Stimulated activated CD4-positive, alpha-beta T cell treated with anti-CD3 and anti-CD28 coated beads, TNF-alpha, amount 100 ng/mL, for 4 hours (primary cell): ENCODE measurements at regions not wholly inside any gene's neighbourhood (a gene's known extent, or its start where the extent isn't known, plus 50 kb on each side); places are given as distances from the start of the nearest gene placed in this dataset.
"Not testable (repeated sequence)": the region's sequence is repeated elsewhere in the genome, so short reads cannot be mapped to it uniquely, and the experiment has no call there.

ENCODE experiments used
- DNase-seq, 3 experiments: peaks; one replicate each; pipeline ENCODE4 v3.0.0-alpha.2; 2020; ENCODE audit warnings: low read depth in 3 of 3

DNA sequence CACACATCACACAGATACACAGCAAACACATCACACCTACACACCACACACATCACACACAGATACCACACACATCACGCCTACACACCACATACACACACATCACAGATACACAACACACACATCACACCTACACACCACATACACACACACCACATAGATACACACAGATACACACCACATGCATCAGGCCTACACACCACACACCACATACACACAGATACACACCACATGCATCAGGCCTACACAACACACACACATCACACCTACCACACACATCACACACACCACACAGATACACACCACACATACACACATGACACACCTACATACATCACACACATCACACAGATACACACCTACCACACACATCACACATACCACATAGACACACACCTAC lies 158.8 kb downstream of the NDUFA10 start:
- DNase-seq, result no peak

DNA sequence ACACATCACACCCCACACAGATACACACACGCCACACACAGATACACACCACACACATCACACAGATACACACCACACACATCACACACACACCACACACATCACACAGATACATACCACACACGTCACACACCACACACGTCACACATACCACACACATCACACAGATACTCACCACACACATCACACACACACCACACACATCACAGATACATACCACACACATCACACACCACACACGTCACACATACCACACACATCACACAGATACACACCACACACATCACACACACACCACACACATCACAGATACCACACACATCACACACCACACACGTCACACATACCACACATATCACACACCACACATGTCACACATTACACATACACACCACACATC lies 159.3 kb downstream of the NDUFA10 start:
- DNase-seq, result not testable (repeated sequence)

DNA sequence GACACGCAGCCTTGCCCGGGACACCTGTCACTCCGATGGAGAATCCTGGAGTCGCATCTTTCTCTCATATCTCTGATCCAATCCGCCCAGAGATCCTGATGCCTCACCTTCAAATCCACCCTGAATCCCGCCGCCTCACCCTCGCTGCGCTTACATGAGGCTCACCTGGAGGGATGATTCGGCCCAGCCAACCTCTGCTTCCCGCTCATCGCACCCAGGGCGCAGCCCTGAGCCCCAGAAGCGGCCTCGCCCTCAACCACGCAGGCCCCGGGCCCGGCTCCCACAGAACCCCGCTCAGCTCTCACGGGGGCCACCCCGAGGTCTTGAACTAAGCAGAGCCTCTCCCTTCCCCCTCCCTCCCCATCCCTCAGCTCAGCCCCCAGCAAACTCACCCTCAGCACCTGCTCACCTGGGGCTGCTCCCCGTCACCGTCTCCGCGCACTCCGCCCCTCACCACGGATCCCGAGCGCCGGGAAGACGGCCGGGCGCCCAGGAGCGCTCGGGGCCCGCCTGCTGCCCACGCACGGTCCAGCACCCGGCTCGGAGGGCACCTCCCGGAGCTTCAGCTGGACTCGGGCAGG lies 160.0 kb downstream of the NDUFA10 start:
- DNase-seq, result no peak

DNA sequence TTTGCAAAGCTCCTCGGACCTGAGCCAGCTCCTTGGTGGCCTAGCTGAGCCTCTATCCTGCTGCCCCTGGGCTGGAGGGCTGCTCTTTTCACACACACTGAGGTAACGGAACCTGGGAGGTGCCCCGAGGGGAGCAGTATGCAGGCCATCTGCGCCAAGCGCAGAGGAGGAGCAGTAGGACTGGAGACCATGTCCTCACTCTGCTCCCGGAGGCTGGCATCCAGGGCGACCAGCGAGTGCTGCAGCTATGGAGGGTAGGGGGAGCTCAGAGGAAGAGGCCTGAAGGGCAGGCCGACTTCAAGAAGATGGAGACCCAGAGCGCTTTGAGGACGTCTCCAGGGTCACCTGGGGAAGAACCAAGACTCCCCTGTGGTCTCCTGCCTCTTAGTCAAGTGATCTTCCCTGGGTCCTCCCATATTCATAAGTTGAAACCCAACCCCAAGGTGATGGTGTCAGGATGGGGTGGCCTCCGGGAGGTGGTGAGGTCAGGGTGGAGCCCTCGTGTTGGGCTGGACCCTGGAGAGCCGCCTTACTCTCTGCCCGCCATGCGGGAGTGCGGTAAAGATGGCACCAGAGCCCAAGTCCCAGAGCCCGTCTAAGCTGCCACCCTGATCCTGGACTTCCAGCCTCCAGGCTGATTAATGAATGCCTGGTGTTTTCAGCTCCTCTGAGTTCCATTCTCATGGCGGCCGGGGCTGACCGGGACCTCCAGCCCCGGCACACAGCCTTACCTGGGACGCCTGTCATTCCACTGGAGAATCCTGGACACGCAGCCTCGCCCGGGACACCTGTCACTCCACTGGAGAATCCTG lies 160.7 kb downstream of the NDUFA10 start:
- DNase-seq, result no peak

DNA sequence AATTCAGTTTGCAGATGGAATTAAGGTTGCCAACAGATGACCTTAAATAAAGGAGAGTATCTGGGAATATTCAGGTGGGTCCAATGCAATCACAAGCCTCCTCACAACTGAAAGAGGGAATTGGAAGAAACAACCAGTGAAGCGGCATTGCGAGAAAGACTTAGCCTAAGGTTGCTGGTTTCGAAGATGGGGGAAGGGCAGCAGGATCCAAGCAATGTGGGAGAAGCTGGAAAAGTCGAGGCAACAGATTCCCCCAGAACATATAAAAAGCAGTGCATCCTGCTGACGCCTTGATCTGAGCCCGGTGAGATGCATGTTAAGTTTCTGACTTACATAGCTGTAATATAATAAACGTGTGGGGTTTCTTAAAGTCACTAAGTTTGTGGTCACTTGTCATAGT lies 162.5 kb downstream of the NDUFA10 start:
- no peak for DNase-seq

DNA sequence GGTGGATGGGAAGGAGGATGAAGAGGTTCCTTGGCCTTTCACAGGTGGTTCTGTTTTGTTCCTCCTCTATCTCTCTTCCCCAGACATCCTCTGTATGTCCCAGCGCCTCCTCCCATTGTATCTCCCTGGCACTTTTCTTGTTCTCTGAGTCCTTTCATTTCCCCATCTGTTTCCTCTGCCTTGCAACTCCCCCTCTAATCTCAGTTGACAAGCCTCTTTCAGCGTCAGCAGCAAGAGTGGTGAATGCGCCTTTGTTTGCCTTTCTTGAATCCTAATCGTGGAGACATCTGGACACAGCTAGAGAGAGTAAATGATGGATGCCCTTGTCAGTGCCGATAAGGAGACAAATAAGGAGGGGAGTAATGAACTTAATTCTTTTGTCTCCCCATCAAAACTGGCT lies 167.0 kb downstream of the NDUFA10 start:
- DNase-seq, result no peak

DNA sequence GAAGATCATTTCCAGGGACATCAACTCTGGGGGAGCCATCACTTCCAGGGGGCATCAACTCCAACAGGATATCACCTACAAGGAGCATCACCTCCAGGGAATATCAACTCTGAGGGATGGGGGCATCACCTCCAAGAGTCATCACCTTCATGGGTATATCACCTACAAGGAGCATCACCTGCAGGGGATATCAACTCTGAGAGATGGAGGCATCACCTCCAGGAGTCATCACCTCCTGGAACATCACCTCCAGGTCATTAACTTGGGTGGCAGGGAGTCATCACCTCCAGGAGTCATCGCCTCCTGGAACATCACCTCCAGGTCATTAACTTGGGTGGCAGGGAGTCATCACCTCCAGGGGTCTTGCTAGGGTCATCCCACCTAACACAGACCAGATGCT lies 167.6 kb downstream of the NDUFA10 start:
- DNase-seq, result no peak

DNA sequence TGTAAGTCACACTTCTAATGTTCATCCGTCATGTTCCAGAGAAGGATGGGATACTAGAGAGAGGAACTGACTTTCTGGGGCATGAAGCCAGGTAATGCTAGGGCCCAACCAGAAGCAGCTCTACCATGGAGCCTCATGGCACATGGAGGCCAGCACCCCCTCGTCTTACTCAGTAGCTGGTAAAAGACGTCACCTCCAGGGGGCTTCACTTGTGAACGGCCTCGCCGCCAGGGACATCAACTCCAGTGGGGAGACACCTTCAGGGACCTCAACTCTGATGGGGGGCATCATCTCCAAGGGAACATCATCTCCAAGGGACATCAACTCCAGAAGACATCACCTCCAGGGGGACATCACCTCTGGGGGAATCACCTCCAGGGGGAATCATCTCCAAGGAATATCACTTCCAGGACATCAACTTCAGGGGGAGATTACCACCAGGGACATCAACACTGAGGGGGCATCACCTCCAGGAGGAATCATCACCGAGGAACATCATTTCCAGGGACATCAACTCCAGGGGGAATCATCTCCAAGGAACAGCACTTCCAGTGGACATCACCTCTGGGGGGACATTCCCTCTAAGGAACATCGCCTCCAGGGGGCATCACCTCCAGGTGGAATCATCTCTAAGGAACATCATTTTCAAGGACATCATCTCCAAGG lies 168.4 kb downstream of the NDUFA10 start:
- no peak for DNase-seq

DNA sequence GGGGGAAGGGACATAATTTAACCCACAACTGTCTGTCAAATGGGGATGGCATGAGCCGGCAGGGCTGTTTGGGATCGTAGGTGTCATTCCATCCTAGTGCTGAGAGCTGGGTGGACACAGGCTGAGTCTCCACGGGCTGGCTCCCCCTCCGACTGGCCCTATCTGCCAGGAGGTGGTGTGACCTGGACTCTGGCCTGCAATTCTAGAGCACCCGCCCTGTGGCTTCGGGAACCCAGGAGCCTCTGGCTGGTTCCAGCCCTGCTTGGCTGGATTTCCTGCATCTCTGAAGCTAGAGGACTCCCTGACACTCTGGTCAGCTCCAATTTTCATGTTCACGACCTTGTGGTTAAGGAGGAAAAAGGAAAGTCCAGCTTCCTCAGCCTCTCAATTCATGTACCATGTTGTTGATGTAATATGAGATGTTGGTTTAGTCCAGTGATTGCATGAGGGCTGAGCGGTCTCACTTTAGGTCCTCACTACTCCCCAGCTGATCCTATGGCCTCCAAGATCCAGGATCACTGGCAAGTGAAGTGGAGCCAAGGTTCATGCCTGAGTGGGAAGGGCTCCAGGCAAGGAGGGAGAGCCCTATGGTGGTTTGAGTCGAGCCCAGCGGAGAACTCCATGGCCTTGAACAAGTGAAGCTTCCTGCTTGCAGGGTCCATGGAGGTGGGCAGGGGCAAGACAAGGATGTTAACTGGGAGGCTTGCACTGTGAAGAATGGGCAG lies 169.1 kb downstream of the NDUFA10 start:
- no peak for DNase-seq

DNA sequence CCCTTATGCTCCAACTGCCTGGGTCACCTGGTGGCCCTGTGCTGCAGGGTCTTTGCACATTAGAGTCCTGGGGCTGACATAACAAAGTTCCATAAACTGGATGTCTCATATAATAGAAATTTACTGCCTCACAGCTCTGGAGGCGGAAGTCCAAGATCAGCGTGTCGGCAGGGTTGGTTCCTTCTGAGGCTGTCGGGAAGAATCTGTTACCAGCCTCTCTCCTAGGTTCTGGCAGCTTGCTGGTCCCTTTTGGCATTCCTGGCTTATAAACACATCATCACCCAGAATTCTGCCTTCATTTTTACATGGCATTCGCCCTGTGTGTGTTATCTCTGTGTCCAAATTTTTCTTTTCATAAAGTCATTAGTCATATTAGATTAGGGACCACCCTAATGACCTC lies 170.5 kb downstream of the NDUFA10 start:
- DNase-seq, result no peak

DNA sequence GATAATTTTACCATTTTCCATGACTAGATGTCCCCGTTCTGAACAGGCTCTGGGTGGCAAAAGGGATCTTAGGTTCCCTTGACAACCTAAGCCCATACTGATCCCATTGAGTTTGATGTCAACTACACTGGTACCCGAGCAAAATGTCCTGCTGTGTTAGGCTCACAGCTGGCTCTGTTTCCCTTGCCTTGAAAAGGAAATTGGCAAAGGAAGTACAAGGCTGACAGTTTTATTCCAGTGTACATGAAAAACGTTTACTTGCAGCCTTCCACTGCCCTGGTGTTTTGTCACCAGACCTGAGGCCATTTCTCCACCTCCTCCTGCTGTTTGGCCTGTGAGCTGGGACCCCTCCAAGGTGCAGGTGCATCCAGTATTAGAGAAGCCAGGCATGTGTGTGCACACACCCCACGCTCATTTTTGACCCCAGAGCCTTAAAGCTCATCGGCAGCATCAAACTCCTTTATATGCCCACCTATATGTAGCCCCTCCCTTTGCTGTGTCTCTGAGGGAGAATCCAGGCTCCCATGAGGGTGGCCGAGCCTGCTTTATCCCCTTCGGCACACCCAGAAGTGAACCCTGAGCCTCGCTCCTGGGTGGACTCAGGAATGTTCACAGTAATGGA lies 171.3 kb downstream of the NDUFA10 start:
- no peak for DNase-seq

DNA sequence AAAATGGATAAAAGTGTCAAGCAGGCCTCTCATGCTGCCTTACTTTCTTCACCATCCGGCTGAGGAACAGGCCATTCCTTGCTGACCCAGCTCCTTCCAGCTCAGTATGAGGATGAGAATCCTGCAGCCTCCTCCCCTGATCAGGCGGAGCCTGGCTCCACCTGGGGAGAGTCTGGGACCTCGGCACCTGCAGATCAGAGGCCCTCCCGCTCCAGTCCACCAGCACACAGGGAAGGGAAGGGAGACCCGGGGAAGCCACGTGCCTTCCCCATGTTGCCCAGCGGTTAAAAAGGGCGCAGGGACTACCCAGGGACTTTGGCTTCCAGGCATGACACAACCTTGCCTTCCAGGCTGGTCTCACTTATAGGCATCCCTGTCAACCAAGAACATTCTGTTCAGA lies 172.0 kb downstream of the NDUFA10 start:
- no peak for DNase-seq

DNA sequence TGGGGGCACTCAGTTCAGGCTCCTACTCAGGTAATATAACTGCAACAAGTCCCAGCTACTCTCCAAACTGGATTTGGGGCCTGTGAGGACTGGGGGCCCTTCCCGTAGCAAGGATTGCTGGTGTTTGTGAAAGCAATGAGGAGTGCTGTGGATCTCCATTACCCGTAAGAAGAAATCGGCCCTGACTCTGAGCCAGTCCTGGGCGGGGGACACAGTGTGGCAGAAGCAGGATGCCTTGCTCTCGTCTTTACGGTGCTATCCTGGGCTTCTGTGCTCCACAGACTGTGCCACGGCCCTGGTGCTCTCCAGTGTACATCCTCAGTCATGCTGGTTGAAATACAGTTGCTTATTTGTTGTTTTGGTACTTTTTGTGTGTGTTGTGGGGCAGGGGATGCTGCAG lies 172.9 kb downstream of the NDUFA10 start:
- no peak for DNase-seq

DNA sequence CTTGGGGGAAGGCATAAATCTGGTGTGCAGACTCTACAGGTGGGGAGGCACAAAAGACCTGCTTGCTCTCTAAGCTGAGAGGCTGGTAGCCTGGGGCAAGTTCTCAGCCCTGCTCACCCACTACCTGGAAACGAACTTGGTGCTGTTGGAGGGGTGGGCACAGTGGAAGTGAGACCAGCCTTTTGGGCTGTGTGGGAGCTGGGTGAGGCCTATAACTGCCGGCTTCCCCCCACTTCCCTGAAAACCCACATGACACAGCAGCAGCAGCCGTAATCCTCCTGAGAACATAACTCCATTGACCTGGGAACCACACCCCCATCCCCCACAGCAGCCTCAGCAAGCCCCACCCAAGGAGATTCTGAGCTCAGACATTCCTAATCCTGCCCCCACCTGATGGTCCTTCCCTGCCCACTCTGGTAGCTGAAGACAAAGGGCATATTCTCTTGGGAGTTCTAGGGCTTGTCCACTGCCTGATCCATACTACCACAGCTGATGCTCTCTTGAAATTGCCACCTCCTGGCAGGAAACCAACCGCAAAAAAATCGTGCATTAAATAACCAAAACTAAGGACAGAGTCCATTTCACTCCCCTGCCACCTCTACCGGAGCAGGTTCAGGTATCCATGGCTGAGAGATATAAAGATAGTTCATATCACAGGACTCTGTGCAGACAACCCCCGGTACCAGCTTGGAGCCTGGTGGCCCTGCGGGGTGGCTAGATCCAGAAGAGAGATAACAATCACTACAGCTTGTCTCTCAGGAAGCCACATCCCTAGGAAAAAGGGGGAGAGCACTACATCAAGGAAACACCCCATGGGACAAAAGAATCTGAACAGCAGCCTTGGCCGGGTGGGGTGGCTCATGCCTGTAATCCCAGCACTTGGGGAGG lies 178.1 kb downstream of the NDUFA10 start:
- DNase-seq, result no peak

DNA sequence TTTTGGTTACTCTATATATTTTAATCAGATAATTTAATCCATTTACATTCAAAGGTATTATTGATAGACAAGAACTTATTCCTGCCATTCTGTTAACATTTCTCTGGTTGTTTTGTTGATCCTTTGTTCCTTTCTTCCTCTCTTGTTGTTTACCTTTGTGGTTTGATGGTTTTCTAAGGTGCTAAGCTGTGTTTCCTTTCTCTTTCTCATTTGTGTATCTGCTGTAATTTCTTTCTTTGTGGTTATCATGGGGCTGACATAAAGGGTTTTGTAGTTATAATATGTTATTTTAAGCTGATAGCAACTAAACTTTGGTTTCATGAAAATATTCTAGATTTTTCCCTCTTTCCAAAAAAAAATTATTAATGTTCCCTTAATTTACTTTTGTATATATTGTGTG lies 179.2 kb downstream of the NDUFA10 start:
- no peak for DNase-seq

DNA sequence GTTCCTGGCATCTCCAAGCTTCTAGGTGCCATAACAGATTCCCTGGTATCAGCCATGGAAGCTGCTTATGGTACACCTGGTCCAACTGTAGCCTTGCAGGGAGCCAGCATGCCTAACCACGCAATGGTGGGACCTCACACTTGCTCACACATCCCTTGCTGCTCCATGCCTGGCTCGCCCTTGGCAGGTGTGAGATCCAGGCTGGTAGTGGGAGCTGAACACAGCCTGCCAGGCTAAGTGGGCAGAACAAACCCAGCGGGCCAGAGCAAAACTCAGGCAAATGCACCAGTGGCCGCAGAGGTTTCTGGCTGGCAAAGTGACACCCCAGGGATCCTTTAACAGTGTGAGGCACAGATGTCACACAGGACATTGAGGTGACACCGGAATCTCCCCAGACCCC lies 185.8 kb downstream of the NDUFA10 start:
- DNase-seq, result no peak

DNA sequence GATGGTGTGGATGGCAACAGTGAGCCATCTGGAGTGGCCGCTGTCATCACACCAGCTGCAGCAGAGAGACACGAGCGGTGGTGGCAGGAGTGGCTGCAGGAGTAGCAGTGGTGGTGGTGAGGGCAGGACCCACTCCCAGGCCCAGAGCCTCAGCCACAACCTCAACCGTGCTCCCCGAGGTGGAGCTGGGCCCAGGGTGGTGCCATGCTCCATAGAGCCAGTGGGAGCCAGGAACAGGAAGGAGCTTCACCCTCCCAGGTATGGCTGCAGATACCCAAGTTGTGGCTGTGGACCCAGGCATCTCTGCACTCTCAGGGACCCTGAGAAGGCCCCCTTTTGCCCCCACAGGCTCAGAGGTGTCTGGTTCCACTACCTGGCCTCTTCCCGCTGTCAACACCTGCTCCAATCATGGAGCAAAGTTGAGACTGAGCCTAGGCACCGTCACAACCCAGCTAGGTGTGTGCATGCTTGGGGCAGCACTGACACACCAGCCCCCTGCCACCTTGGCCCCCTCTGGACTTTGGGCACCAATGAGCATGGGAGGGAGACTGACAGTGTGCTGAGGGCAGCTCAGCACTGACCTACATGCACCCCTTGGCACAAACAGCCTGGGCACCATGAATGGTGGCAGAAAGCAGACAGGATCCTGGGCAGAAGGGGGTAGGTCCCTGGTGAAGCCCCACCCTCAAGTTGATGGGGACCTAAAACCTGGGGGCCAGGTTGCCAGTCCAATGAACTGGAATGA lies 188.9 kb downstream of the NDUFA10 start:
- DNase-seq, result no peak

DNA sequence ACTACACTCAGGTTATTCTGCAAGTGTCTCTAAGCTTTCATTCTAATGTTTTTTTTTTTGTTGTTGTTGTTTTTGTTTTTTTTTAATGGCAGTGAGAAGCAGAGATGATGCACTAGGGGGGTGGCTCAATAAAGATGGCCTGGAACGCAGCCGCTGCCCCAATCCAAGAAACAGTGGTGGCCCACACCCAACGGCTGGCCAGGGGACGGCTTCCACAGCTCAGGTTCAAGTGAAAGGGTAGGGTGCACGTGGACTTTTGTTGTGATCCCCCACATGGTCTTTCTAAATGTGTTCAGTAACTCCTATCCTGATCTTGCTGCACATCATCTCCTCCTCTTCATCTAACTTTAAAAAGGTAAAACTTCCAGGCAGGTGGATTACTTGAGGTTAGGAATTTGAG lies 190.1 kb downstream of the NDUFA10 start:
- no peak for DNase-seq

DNA sequence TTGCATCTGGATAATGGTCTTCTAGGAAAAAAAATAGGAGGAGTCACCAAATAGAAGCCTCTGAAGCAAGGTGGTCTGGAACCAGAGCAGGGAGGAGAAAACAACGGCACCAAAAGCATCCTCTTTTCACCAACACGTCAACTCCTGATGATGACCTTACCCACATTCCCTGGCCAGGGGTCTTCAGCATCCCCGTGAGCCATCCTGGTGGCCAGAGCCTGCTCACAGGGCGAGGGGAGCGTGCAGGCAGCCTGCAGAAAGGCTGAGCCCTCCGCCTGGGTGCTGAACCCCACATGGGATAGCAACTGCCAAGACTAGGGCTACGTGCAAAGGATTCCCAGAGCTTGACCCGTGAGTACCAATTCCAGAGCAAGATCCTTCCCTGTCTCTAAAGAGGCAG lies 191.0 kb downstream of the NDUFA10 start:
- no peak for DNase-seq
